ENCODE measurements at regions not wholly inside any gene's neighbourhood (a gene's known extent, or its start where the extent isn't known, plus 50 kb on each side); places are given as distances from the start of the nearest gene placed in this dataset.

GRCh38 chr10:6737080-6737641 is 157.1 kb upstream of the PRKCQ start:
- no peak overlapping the region for H2BK5ac ChIP-seq (ENCODE audit: insufficient read length, low read length)
- no peak overlapping the region for H2BK120ac ChIP-seq (ENCODE audit: low read depth, low read length, poor library complexity, severe bottlenecking)
- no peaks in the 10 kb centered on the region for H4K20me1 ChIP-seq (ENCODE audit: control insufficient read depth, insufficient read depth, insufficient read length)
- H2BK12ac ChIP-seq (ENCODE audit: insufficient read length, low read depth, low read length): no peak overlapping the region
- Mint-ChIP-seq H3K4me1 (peaks cover 39 to 42% of the 10 kb centered on the region in 2 experiments), H3K9me3 (no peaks in the 10 kb centered on the region), H3K27ac (peak overlapping the region in 1 of 3 experiments; percentile 20; a peak in 2 of 7 replicates), H3K27me3 (ENCODE audit: low read depth) (peaks cover 3% of the 10 kb centered on the region), H3K4me3 (no peak overlapping the region; a peak in 1 of 5 replicates), H3K36me3 (ENCODE audit: insufficient read depth in 1 of 3, low read depth in 3 of 3) (no peaks in the 10 kb centered on the region)
- no peak overlapping the region for H2BK15ac ChIP-seq (ENCODE audit: low read depth, low read length)
- no peak overlapping the region for H4K91ac ChIP-seq (ENCODE audit: insufficient read length, low read depth, low read length)
- no peaks in the 10 kb centered on the region for H3K79me2 ChIP-seq (ENCODE audit: insufficient read depth, low read length)
- H3K23ac ChIP-seq (ENCODE audit: insufficient read length, low read depth, low read length): no peak overlapping the region
- H3K27me3 ChIP-seq (ENCODE audit: insufficient read depth, low read length): no peaks in the 10 kb centered on the region
- no peak for TF ChIP-seq CTCF (conservative IDR thresholded peaks at IDR 0.05)
- no peak overlapping the region for H3K14ac ChIP-seq (ENCODE audit: insufficient read depth, low read length)
- no peak overlapping the region for H3T11ph ChIP-seq (ENCODE audit: low read length)
- H2BK20ac ChIP-seq (ENCODE audit: low read depth, low read length, poor library complexity, severe bottlenecking): no peak overlapping the region
- peak overlapping the region; percentile 42 for H3K27ac ChIP-seq (ENCODE audit: insufficient read length, low read depth, low read length)
- H3K9ac ChIP-seq (ENCODE audit: extremely low read depth, insufficient read length, low read length): no peak overlapping the region
- H2AK5ac ChIP-seq (ENCODE audit: insufficient read length, low read length): no peak overlapping the region
- no peak overlapping the region for H4K5ac ChIP-seq (ENCODE audit: insufficient read length, low read depth, low read length)
- peak overlapping the region; percentile 30 for H3K18ac ChIP-seq (ENCODE audit: insufficient read length, low read depth, low read length)
- WGBS (ENCODE audit: extremely low coverage, insufficient read length, low lambda C conversion rate): no CpG with 5 or more reads among the region's 9 CpGs
- no peaks in the 10 kb centered on the region for H3K79me1 ChIP-seq (ENCODE audit: insufficient read depth, low read depth, low read length, poor library complexity, severe bottlenecking)
- no peak overlapping the region for H3K56ac ChIP-seq (ENCODE audit: insufficient read length, low read depth, low read length)
- H3K4ac ChIP-seq (ENCODE audit: low read depth, low read length): no peak overlapping the region
- H4K8ac ChIP-seq (replicated peaks; ENCODE audit: insufficient read length, low read depth, low read length): no peak overlapping the region
- peak overlapping the region; percentile 39 for H3K4me2 ChIP-seq (ENCODE audit: insufficient read depth, insufficient read length, low read length)
- H2AFZ ChIP-seq (ENCODE audit: low read length): no peak overlapping the region
- H3K4me1 ChIP-seq (ENCODE audit: insufficient read depth, low read length): peaks cover 19% of the 10 kb centered on the region; the same call in 1 of the 2 replicates
- peak; percentile 68 for DNase-seq
- H3K23me2 ChIP-seq (ENCODE audit: insufficient read length, low read depth, low read length, poor library complexity, severe bottlenecking): no peaks in the 10 kb centered on the region
- no peaks in the 10 kb centered on the region for H3K9me3 ChIP-seq (ENCODE audit: control insufficient read depth, low read depth, low read length)

Measured in H9 (cell line).